Fibroblast of villous mesenchyme (primary cell): ENCODE measurements at regions not wholly inside any gene's neighbourhood (a gene's known extent, or its start where the extent isn't known, plus 50 kb on each side); places are given as distances from the start of the nearest gene placed in this dataset.

Experiments used
- small RNA-seq: library from RNA; depleted of rRNA; stranded (forward); fragments of <200 nt; gene quantifications from one replicate; pipeline ENCODE3, GENCODE V24; 2012

Small RNA genes in the stretch of these regions (small RNA-seq; reads per million reads assigned to genes)
- gene RF00012 = 0.28 reads per million
